GM19193 (cell line): ENCODE measurements at regions not wholly inside any gene's neighbourhood (a gene's known extent, or its start where the extent isn't known, plus 50 kb on each side); places are given as distances from the start of the nearest gene placed in this dataset.

ENCODE experiments used
- POLR2A ChIP-seq: IDR thresholded peaks from 4 replicates; pipeline ENCODE4 v1.6.1; 2011; ENCODE audit not compliant: insufficient read depth, insufficient read length; ENCODE audit errors: extremely low read depth

DNA sequence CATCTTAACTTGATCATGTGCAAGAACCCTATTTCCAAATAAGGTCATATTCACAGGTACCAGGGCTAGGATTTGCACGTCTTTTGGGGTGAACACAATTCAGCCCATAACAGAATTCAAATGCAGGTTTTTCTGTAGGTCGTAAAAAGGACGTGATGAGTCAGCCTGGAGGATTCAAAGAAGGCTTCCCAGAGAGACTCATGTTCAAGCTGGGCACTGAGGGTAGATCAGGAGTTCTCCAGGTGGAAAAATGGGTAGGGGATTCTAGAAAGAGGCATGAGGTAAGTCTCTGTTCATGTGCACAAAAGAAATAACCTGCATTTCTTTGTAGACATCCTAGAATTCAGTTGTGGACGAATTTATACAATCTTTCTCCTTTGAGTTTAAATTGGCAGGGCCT lies 160.4 kb downstream of the RPS24 start:
- TF ChIP-seq POLR2A: no peak

DNA sequence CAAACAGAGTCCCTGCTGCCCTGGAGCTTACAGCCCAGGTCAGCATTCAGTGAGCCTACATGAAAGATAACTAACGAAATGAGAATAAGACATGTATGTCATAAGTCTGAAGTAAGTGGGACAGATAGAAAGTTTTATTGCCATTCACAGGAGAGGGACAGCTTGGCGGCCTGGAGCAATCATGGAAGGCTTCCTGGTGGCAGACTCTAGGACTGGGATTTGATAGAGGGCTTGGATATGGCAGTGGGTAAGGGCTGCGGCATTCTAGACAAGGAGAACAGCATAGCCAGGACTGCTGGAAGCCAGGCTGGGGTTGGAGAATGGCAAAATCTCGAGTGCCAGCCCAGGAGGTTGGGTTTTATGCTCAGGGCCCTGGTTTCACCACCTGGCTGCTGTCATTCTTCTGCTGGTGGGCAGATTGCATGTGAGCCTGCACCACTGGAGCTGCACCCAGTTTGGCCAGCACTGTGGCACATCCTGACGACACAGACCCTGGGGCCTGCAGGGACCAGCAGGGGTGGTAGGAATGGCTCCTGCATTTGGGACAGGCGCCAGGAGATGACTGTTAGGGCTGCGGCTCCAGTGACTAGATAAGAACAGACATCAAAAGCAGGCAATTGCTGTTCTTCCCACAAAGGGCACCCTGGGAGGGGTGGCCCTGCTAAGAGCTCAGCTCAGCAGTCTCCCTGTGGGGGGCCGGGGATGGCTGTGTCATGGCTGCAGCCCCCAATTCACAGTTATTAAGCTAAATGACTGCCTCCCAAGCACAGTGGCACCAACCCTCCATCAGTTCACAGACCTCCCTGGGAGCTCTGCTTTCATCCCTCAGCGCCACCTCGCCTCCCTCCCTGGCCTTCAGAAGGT lies 161.1 kb downstream of the RPS24 start:
- no peak for TF ChIP-seq POLR2A

- TF ChIP-seq POLR2A: no peak
Measured at GRCh38 chr10:78196396-78196795, 162.7 kb downstream of the RPS24 start.

DNA sequence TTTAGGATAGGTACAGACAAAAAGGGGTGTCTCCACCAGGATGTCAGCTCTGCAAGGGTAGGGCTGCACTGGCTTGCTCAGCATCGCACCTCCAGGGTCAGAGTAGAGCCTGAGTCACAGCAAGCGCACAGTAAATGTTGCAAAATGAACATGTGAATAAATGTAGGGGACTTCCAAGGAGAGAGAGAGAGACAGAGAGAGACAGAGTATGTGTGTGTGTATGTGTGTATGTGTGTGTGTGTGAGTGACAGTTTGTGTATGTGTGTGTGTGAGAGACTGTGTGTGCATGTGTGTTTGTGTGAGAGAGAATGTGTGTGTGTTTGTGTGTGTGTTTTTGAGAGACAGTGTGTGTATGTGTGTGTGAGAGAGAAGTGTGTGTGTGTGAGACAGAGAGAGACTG lies 163.3 kb downstream of the RPS24 start:
- no peak for TF ChIP-seq POLR2A

DNA sequence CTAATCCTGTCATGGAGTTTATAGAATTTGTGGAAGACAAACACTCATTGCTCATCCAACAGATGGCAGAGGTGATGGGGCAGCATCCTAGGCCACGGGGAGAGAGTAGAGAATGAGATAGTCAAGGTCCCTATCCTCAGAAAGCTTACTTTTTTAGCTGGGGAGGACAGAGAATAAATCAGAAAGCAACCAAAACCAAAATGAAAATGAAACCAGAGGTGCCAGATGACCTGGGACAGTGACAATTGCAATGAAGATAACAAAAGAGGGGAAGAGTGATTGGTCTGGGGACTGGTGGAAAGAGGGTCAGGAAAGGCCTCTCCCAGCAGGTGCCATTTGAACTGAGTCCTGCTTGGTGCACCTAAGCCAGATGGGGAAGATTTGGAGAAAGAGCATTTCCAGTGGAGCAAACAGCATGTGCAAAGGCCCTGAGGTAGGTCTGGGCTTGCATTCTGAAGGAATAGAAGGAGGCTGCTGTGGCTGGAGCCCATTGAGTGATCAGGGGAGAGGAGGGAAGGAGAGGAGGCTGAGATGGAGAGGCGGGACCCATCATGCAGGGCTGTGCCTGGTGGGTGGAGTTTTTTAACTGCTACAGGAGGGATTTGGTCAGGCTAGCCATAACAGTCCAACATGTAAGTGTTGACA lies 164.1 kb downstream of the RPS24 start:
- TF ChIP-seq POLR2A: no peak

DNA sequence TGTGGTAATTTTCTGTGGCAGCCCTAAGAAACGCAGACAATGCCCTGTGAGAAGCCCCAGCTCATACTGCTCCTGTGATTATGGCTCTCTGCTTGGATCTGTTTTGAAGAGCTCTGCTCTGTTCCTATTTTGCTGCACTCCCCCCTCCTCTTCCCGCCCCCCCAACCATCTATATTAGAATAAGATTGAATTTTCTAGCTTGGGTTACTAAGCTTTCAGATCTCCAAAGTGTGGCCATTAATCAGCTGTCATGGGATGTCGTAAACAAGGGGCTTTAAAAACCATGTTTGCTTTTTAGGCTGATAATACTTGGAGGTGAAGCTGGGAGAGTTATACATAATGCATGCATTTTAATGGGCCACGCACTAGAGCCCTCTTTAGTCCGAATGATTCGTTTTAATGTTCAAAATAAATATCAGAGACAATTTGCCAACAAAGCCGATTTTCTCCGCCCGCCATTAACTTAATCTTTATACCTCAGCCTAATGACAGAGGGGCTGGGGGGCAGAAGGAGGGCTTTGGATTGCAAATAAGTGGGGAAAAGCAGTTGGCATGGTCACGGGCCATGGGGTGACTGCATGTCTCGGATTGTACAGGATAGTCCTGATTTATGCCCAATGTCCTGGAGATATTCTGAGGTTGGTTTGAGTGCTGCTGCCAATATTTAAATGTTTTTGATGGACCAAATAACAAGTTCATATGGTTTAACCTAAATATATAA lies 165.5 kb downstream of the RPS24 start:
- no peak for TF ChIP-seq POLR2A

DNA sequence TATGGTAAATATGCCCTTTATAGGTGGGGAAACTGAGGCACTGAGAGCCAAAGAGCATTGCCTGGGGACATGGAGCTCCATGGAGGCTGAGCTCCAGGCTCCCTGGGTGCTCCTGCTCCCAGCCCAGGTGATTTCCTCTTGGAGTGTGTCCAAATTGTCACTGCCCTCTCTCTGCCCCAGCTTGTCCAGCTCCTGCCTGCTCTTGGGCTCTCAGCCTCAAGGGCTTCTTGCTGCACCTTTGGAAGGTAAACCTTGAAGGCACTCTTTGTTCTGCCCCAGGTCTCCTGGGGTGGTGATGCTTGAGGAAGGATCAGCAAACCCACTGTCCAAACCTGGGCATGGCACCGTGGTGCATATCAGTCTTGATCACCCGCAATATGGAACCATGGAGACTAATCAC lies 166.1 kb downstream of the RPS24 start:
- TF ChIP-seq POLR2A: no peak

- TF ChIP-seq POLR2A: no peak
Measured at GRCh38 chr10:78200686-78201085, 167.0 kb downstream of the RPS24 start.

GRCh38 chr10:78202386-78202785 lies 168.7 kb downstream of the RPS24 start:
- TF ChIP-seq POLR2A: no peak

DNA sequence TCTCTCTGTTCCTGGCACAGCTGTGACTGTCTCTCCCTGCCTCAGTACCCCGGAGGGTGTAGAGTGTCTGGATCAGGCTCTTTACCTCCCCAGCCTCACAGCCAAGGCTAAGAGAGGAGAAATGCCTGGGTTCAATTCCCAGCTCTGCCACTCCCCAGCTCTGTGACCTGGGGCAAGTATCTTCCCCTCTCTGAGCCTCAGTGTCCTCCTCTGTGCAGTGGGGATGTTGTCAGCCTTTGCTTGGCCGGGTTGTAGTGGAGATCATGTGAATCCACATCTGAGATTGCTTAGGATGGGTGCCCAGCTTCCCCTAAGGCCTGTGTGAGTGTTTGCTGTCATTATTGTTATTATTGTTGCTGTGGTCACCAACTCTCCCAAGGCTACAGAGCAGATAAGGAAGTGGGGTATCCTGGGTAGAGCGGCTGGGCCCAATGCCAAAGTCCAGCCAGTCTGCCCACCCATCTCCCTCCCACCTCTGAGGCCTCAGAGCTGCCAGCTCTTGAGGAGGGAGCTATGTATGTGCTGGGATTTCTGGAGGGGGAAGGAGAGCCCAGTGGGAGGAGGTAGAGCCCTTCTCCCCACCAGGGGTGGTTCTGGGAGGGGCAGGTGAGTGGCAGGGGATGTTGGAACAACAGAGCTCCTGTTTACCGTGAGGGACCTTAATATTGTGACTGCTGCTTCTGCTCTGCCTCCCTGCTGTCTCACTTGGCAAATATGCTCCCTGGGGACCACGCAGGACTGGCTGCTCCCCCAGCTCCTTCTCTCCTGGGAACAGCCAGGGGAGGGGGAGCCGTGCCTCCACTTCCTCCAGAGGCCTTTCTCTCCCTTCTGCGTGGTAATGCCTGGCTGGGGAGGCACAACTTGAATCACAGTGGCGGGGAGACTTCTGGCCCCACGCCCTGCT lies 170.5 kb downstream of the RPS24 start:
- no peak for TF ChIP-seq POLR2A

- no peak for TF ChIP-seq POLR2A
Measured at GRCh38 chr10:78205457-78206016, 171.9 kb downstream of the RPS24 start.

DNA sequence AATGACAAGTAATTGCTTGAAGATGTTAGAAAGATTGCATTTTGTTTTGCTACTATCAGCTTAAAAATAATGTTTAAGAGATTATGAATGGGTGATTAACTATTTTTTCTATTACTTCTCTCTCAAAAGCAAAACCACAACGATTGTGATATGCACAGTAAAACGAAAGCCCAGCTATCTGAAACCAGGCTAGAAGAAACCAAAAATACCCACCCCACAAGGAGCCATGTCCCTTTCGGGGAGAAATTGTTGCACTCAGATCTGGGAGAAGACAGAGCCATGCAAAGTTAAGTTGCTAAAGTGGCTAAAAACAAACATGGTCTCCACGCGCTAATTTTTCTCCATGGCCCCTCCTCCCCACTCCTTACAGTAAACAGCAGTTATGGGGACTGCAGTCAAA lies 173.6 kb downstream of the RPS24 start:
- TF ChIP-seq POLR2A: no peak

DNA sequence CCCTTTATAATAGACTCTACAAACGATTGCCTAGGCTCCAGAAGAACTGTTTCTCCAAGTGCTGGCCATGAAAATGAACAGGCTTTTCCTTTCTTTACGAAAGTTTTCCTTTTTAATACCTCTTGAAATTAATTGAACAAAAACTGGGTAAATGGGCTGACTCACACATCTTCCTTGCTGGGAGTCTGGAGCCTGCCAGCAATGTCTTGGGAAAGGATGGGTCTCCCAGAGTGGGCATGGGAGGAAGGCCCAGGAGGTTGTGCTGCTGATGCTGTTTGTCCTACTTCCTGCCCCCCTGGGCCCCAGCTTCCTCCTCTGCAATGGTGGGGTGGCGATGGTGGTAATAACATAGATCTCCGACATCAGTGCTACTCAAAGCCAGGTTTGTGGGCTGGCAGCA lies 174.1 kb downstream of the RPS24 start:
- no peak for TF ChIP-seq POLR2A

GRCh38 chr10:78209970-78210369 lies 176.3 kb downstream of the RPS24 start:
- no peak for TF ChIP-seq POLR2A

- TF ChIP-seq POLR2A: no peak
Measured at GRCh38 chr10:78210548-78210947, 176.9 kb downstream of the RPS24 start.

GRCh38 chr10:78210976-78211375 lies 177.3 kb downstream of the RPS24 start:
- TF ChIP-seq POLR2A: no peak
